ENCODE measurements at regions not wholly inside any gene's neighbourhood (a gene's known extent, or its start where the extent isn't known, plus 50 kb on each side); places are given as distances from the start of the nearest gene placed in this dataset.

DNA sequence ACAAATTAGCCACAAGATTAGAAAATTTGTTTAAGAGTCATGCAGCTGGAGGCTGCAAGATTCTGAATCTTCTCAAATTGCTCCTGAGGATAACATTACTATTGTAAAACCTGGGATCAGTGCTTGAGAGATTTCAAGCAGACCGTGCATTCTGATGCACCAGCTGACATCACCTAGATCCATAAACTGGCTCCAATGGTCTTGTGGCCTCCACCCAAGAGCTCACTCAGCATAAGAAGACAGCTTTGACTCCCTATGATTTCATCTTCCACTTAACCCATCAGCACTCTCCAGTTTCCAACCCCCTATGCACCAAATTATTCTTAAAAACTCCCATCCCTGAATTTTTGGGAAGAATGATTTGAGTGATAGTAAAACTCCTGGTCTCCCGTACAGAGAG, 1007.9 kb upstream of the TENM4 start:
- TF ChIP-seq CTCF (IDR thresholded peaks at IDR 0.05) (no peak), POLR2A (IDR thresholded peaks at IDR 0.05) (no peak)

All from adrenal gland (tissue), 5 donors.